Activated CD8-positive, alpha-beta T cell treated with anti-CD3 and anti-CD28 coated beads for 36 hours (primary cell): ENCODE measurements at regions not wholly inside any gene's neighbourhood (a gene's known extent, or its start where the extent isn't known, plus 50 kb on each side); places are given as distances from the start of the nearest gene placed in this dataset.
A peak's percentile ranks its signal among the peaks of the same experiment; 100 is the strongest.

Experiments
- ATAC-seq: fragments of 200-7000 bp; cut with Tn5 transposase; one replicate; pipeline ENCODE4 v1.10.0; 2021; ENCODE audit warnings: mild to moderate bottlenecking, moderate library complexity
- CTCF ChIA-PET: fragments of 350-600 bp; sonication (Branson Sonifier 250); formaldehyde crosslinking; loops from one replicate; lab custom pipeline; 2021; ENCODE audit warnings: antibody characterized with exemption; lab: Charles Lee
- POLR2A ChIA-PET: fragments of 350-600 bp; sonication (Branson Sonifier 250); formaldehyde crosslinking; loops from one replicate; lab custom pipeline; 2021; ENCODE audit warnings: antibody characterized with exemption; lab: Charles Lee
- DNase-seq: peaks from one replicate; pipeline ENCODE4 v3.0.0-alpha.2; 2020
- H3K27ac Mint-ChIP-seq: one replicate; pipeline ENCODE4 v1.8.0; 2021; ENCODE audit warnings: mild to moderate bottlenecking, mixed read lengths
- H3K27me3 Mint-ChIP-seq: one replicate; pipeline ENCODE4 v1.8.0; 2021; ENCODE audit warnings: mixed read lengths
- H3K36me3 Mint-ChIP-seq: one replicate; pipeline ENCODE4 v1.8.0; 2021; ENCODE audit warnings: low read depth, mixed read lengths
- H3K4me1 Mint-ChIP-seq: one replicate; pipeline ENCODE4 v1.8.0; 2021; ENCODE audit warnings: low read depth, mixed read lengths
- H3K4me3 Mint-ChIP-seq: one replicate; pipeline ENCODE4 v1.8.0; 2021; ENCODE audit warnings: mild to moderate bottlenecking, moderate library complexity, mixed read lengths
- H3K9me3 Mint-ChIP-seq: one replicate; pipeline ENCODE4 v1.8.0; 2021; ENCODE audit warnings: mixed read lengths
- intact Hi-C: fragments of 100-400 bp; cut with micrococcal nuclease; formaldehyde crosslinking; loops from one replicate; pipeline ENCODE4 v1.10.0; 2022
- TF ChIP-seq, protein P1 (sequence below): fragments of 200-600 bp; IDR thresholded peaks from one replicate; pipeline ENCODE4 v1.8.0; 2022; ENCODE audit warnings: antibody characterized with exemption, mild to moderate bottlenecking

DNA sequence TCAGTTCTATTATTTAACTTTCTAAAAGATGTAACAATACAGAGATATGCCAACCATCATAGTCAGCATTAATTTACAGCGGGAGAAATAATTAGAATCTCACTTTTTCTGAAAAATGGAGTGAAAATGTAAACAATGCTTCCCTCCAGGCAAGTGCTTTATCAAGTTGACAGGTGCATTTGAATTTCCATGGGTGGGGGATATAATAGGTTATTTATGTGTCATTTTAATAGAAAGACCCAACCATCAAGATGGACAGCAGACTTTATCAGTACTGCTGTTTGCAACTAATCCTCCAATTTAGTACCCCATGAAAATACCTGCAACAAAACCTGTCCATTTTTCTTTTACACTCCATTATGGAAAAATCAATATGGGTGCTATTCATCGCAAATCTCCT is 780.1 kb downstream of the TFAP2A start:
- CTCF ChIA-PET = no interaction called here
- H3K4me3 Mint-ChIP-seq = no peak overlapping the region

DNA sequence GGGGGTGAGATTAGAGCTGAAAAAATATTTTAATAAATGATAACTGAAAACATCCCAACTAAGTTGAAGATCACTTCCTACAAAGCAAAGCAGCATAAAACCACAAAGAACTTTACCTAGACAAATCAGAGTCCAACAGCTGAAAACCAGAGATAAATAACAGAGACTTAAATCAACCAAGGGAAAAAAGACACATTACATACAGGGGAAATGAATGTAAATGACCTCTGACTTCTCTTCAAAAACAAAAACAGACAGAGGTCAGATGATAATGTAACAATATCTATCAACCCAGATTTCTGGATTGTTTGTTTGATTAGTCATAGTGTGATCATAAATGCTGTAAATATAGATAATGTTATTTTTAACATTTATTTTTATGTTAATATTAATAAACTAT is 782.8 kb downstream of the TFAP2A start:
- ChIA-PET POLR2A (no interaction called here), CTCF (no interaction called here)
- TF ChIP-seq, protein P1, sequence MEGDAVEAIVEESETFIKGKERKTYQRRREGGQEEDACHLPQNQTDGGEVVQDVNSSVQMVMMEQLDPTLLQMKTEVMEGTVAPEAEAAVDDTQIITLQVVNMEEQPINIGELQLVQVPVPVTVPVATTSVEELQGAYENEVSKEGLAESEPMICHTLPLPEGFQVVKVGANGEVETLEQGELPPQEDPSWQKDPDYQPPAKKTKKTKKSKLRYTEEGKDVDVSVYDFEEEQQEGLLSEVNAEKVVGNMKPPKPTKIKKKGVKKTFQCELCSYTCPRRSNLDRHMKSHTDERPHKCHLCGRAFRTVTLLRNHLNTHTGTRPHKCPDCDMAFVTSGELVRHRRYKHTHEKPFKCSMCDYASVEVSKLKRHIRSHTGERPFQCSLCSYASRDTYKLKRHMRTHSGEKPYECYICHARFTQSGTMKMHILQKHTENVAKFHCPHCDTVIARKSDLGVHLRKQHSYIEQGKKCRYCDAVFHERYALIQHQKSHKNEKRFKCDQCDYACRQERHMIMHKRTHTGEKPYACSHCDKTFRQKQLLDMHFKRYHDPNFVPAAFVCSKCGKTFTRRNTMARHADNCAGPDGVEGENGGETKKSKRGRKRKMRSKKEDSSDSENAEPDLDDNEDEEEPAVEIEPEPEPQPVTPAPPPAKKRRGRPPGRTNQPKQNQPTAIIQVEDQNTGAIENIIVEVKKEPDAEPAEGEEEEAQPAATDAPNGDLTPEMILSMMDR = no peak
- no peaks in the 10 kb centered on the region for H3K27me3 Mint-ChIP-seq
- no peaks in the 10 kb centered on the region for H3K36me3 Mint-ChIP-seq
- H3K4me3 Mint-ChIP-seq = no peak overlapping the region
- no peak overlapping the region for H3K27ac Mint-ChIP-seq
- H3K9me3 Mint-ChIP-seq = no peaks in the 10 kb centered on the region
- no peaks in the 10 kb centered on the region for H3K4me1 Mint-ChIP-seq
- DNase-seq (no peak), ATAC-seq (no peak)
- intact Hi-C loops = no loop called here

More for the DNA sequence above, 780.1 kb downstream of the TFAP2A start:
- Mint-ChIP-seq H3K36me3 (no peaks in the 10 kb centered on the region), H3K27me3 (no peaks in the 10 kb centered on the region), H3K4me1 (no peaks in the 10 kb centered on the region), H3K9me3 (no peaks in the 10 kb centered on the region), H3K27ac (no peak overlapping the region)
- DNase-seq = no peak
- TF ChIP-seq, protein P1 = no peak
- POLR2A ChIA-PET = no interaction called here
- ATAC-seq = no peak
- intact Hi-C loops = no loop called here

DNA sequence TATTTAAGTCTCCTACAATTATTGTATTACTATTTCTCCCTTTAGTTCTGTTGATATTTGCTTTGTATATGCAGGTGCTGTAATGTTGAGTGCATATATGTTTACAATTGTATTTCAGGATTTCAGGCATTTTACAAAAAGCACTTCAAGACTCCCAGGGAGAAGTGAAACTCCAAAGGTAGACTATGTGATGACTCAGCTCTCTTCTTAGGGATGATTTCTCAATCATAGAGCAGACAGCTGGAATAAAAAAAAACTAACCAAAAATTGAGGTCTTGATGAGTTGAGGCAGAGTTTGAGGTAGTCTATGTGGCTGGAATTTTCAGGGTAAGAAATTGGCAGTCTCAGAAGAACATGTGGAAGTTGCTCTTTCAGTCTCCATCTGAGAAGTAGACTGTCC is 786.1 kb downstream of the TFAP2A start:
- H3K27me3 Mint-ChIP-seq = no peaks in the 10 kb centered on the region
- ChIA-PET POLR2A (no interaction called here), CTCF (interaction anchor here (0.6 kb wide), 1 partner anchor 20 kb away, joined by 3 read pairs; no protein-coding TSS in a partner anchor)
- H3K36me3 Mint-ChIP-seq = no peaks in the 10 kb centered on the region
- H3K9me3 Mint-ChIP-seq = peaks cover 6% of the 10 kb centered on the region
- H3K4me1 Mint-ChIP-seq = no peaks in the 10 kb centered on the region
- no peak overlapping the region for H3K4me3 Mint-ChIP-seq
- intact Hi-C loops = no loop called here
- no peak overlapping the region for H3K27ac Mint-ChIP-seq
- TF ChIP-seq, protein P1 = no peak
- ATAC-seq = no peak
- DNase-seq = no peak

DNA sequence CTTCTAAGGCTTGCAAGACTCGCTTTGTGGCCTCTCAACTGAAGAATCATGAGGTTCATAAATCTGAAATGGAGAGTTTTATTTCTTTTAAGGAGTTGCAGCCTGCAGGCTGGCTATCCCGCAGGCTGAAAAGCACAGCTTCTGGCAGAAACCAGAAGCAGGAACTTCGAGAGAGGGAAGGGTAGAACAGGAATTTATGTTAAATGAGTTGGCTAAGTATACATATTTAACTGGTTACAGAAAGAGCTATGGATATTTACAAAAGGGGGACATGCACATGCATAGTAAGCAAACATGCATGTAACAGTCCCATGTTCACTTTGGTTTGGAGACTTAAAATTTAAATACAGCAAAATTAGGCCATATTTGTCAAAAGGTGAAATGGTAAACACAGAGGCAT is 787.0 kb downstream of the TFAP2A start:
- POLR2A ChIA-PET = no interaction called here
- CTCF ChIA-PET = no interaction called here
- no peak overlapping the region for H3K27ac Mint-ChIP-seq
- H3K4me3 Mint-ChIP-seq = no peak overlapping the region
- H3K36me3 Mint-ChIP-seq = no peaks in the 10 kb centered on the region
- TF ChIP-seq, protein P1 = no peak
- H3K27me3 Mint-ChIP-seq = no peaks in the 10 kb centered on the region
- peaks cover 7% of the 10 kb centered on the region for H3K9me3 Mint-ChIP-seq
- ATAC-seq (no peak), DNase-seq (no peak)
- H3K4me1 Mint-ChIP-seq = no peaks in the 10 kb centered on the region
- intact Hi-C loops = no loop called here

DNA sequence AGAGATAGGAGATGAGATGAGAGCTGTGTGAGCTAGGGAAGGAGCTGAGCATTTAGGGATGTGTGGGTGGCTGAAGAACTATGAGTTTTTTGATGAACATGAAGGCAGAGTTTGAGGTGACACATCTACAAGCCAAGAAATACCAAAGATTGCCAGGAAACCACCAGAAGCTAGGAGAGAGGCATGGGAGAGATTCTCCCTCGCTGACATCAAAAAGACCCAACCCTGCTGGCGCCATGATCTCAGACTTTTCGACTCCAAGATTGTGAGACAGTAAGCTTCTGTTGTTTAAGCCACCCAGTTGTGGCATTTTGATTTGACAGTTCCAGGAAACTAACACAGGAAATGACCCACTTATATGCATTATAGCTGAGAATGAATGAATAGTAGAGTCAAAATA is 790.9 kb downstream of the TFAP2A start:
- Mint-ChIP-seq H3K27ac (no peak overlapping the region), H3K9me3 (peaks cover 7% of the 10 kb centered on the region)
- peak; percentile 37 for ATAC-seq

More for the DNA sequence above, 790.9 kb downstream of the TFAP2A start:
- POLR2A ChIA-PET = interaction anchor here (0.8 kb wide), 1 partner anchor 8 kb away, joined by 3 read pairs; no protein-coding TSS in a partner anchor
- H3K4me3 Mint-ChIP-seq = no peak overlapping the region
- no peaks in the 10 kb centered on the region for H3K27me3 Mint-ChIP-seq
- H3K4me1 Mint-ChIP-seq = no peaks in the 10 kb centered on the region
- no peak for DNase-seq
- CTCF ChIA-PET = no interaction called here
- TF ChIP-seq, protein P1 = no peak
- intact Hi-C loops = no loop called here
- H3K36me3 Mint-ChIP-seq = no peaks in the 10 kb centered on the region
